DND-41 (cell line): ENCODE measurements at regions not wholly inside any gene's neighbourhood (a gene's known extent, or its start where the extent isn't known, plus 50 kb on each side); places are given as distances from the start of the nearest gene placed in this dataset.
"Not testable (repeated sequence)": the region's sequence is repeated elsewhere in the genome, so short reads cannot be mapped to it uniquely, and the experiment has no call there.

Experiments used
- ATAC-seq: fragments of 200-7000 bp; cut with Tn5 transposase; 3 replicates; pipeline ENCODE4 v1.9.1; 2021; ENCODE audit warnings: low read depth; ENCODE audit not compliant: insufficient read depth
- DNase-seq: peaks from one replicate; pipeline ENCODE4 v3.0.0-alpha.2; 2020
- H2AFZ ChIP-seq: 2 replicates; pipeline ENCODE4 v1.6.0; 2012; ENCODE audit warnings: low read depth, low read length
- H3K27ac ChIP-seq: 2 replicates; pipeline ENCODE4 v1.5.1; 2012; ENCODE audit warnings: low read length, inconsistent platforms
- H3K27me3 ChIP-seq: fragments of 200-600 bp; sonication (generic); 2 replicates; pipeline ENCODE4 v1.6.0; 2012; ENCODE audit warnings: low read length, mild to moderate bottlenecking, inconsistent platforms; ENCODE audit not compliant: insufficient read depth, poor library complexity
- H3K36me3 ChIP-seq: 2 replicates; pipeline ENCODE4 v1.5.1; 2012; ENCODE audit warnings: low read length, inconsistent platforms; ENCODE audit not compliant: insufficient read depth
- H3K4me1 ChIP-seq: 2 replicates; pipeline ENCODE4 v1.5.1; 2012; ENCODE audit warnings: mild to moderate bottlenecking, low read length; ENCODE audit not compliant: insufficient read depth
- H3K4me2 ChIP-seq: 2 replicates; pipeline ENCODE4 v1.6.0; 2012; ENCODE audit warnings: mild to moderate bottlenecking, moderate library complexity, low read length, inconsistent platforms; ENCODE audit not compliant: insufficient read depth
- H3K4me3 ChIP-seq, 2 experiments: fragments of 200-600 bp in 1 of 2; shearing (Covaris generic) in 1 of 2; 2 replicates each; pipeline ENCODE4 v1.5.1; 2012 to 2016; ENCODE audit warnings: inconsistent platforms in 2 of 2, low read length in 2 of 2, mild to moderate bottlenecking in 2 of 2, low read depth in 1 of 2, moderate library complexity in 1 of 2
- H3K79me2 ChIP-seq: 2 replicates; pipeline ENCODE4 v1.6.0; 2012; ENCODE audit warnings: low read length, inconsistent platforms; ENCODE audit not compliant: insufficient read depth
- H3K9ac ChIP-seq: 2 replicates; pipeline ENCODE4 v1.6.0; 2012; ENCODE audit warnings: low read depth, mild to moderate bottlenecking, inconsistent platforms, low read length, moderate library complexity
- H3K9me3 ChIP-seq: 2 replicates; pipeline ENCODE4 v1.5.1; 2012; ENCODE audit warnings: low read length, moderate library complexity, mild to moderate bottlenecking, inconsistent platforms; ENCODE audit not compliant: insufficient read depth, severe bottlenecking
- H4K20me1 ChIP-seq: 2 replicates; pipeline ENCODE4 v1.6.0; 2012; ENCODE audit warnings: low read length; ENCODE audit not compliant: insufficient read depth
- EZH2 ChIP-seq: IDR thresholded peaks from 3 replicates; pipeline ENCODE4 v1.6.1; 2012; ENCODE audit warnings: borderline replicate concordance, low read depth, mild to moderate bottlenecking, moderate library complexity, low read length, inconsistent platforms; ENCODE audit not compliant: severe bottlenecking
- TF ChIP-seq, protein P1 (sequence below): IDR thresholded peaks from 2 replicates; pipeline ENCODE4 v1.5.1; 2012; ENCODE audit warnings: borderline replicate concordance, low read length, moderate library complexity, mild to moderate bottlenecking; ENCODE audit not compliant: poor library complexity, severe bottlenecking; ENCODE audit errors: extremely low read depth

DNA sequence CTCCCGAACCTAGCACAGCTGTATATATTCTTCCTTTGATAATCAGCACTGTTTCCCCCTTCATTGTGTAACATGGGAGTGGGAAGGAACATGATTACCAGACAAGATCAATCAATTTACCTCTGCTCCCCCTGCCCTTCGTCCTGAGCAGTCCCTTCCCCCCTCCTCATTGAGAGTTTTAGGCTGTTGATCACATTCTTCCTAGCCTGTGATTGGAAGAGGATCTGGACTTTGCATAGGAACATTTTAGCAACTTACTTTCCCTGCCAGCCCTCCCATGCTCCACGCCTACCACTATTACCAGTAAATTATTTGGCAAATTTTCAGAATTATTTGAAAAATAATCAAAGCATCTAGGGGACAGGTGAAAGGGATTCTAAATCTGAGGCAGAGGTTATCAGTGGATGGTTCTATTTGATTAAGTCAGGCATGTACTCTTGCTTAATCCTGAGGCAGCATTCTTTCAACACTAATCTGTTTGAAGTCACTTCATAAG, 62.7 kb upstream of the ABCD3 start:
- ATAC-seq (no peak), DNase-seq (no peak)
- no peak overlapping the region for H3K4me2 ChIP-seq
- H2AFZ ChIP-seq, result no peak overlapping the region
- H3K36me3 ChIP-seq, result no peaks in the 10 kb centered on the region
- H3K4me1 ChIP-seq, result peaks cover 17% of the 10 kb centered on the region
- no peak overlapping the region for H3K9ac ChIP-seq
- no peaks in the 10 kb centered on the region for H3K27me3 ChIP-seq
- no peaks in the 10 kb centered on the region for H3K9me3 ChIP-seq
- TF ChIP-seq, protein P1, sequence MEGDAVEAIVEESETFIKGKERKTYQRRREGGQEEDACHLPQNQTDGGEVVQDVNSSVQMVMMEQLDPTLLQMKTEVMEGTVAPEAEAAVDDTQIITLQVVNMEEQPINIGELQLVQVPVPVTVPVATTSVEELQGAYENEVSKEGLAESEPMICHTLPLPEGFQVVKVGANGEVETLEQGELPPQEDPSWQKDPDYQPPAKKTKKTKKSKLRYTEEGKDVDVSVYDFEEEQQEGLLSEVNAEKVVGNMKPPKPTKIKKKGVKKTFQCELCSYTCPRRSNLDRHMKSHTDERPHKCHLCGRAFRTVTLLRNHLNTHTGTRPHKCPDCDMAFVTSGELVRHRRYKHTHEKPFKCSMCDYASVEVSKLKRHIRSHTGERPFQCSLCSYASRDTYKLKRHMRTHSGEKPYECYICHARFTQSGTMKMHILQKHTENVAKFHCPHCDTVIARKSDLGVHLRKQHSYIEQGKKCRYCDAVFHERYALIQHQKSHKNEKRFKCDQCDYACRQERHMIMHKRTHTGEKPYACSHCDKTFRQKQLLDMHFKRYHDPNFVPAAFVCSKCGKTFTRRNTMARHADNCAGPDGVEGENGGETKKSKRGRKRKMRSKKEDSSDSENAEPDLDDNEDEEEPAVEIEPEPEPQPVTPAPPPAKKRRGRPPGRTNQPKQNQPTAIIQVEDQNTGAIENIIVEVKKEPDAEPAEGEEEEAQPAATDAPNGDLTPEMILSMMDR, result no peak
- no peak for TF ChIP-seq EZH2
- no peaks in the 10 kb centered on the region for H3K79me2 ChIP-seq
- no peaks in the 10 kb centered on the region for H4K20me1 ChIP-seq
- no peak overlapping the region for H3K27ac ChIP-seq
- no peak overlapping the region for H3K4me3 ChIP-seq

DNA sequence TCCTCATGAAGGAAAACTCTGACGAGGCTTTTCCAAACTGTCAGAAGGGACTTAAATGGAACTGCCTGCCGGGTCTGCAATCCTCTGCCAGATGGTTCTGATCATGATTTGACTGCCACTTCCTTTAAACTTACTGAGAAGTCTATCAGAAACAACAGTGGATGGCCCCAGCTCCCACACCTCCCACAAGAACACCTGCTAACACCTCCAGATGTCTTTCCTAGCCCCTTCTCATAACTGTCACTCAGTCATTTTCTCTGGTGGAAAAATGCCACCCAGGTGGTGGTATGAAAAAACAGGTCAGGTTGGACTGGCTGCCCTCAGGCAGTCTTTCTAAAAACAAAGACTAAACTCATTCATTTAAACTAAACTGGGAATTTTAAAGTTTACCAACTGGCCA, 66.7 kb upstream of the ABCD3 start:
- Histone ChIP-seq H3K79me2 (no peaks in the 10 kb centered on the region), H3K36me3 (no peaks in the 10 kb centered on the region), H3K27ac (peak overlapping the region; percentile 41), H3K9ac (no peak overlapping the region), H3K4me2 (no peak overlapping the region), H4K20me1 (no peaks in the 10 kb centered on the region), H3K4me1 (peaks cover 17% of the 10 kb centered on the region), H3K27me3 (no peaks in the 10 kb centered on the region), H3K9me3 (no peaks in the 10 kb centered on the region), H3K4me3 (no peak overlapping the region), H2AFZ (no peak overlapping the region)
- DNase-seq (peak; percentile 47), ATAC-seq (peak; percentile 78)
- TF ChIP-seq EZH2, result no peak
- TF ChIP-seq, protein P1, result no peak

DNA sequence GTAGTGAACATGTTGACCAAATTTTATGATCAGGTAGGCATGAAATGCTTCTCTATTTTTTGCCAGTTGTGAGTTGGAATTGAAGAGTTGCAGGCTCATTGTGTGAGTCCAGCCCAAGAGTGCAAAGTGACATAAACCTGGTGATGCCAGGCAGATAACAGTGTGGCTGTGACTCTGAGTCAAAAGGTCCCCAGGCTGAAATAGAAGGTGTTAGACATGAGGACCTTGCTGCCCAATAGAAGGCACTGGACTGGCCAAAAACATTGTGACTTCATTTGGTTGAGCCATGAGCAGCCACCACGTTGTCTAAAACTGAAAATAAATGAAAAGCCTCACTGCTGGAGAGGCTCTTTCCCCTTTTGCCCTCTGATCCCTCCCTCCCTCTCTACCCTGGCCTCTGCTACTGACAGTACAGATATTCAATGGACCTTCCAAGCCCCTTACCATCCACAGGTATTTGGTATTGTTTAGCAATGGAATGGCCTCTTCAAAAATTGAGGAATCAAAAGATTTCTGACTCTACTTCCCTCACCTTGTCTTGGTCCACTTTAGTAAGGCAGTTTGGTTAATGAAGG, 67.8 kb upstream of the ABCD3 start:
- Histone ChIP-seq H3K4me1 (peaks cover 17% of the 10 kb centered on the region), H2AFZ (no peak overlapping the region), H3K27me3 (no peaks in the 10 kb centered on the region), H3K9me3 (no peaks in the 10 kb centered on the region), H3K4me3 (no peak overlapping the region), H3K9ac (no peak overlapping the region), H3K79me2 (no peaks in the 10 kb centered on the region), H3K4me2 (no peak overlapping the region), H3K27ac (no peak overlapping the region; the same call in 1 of the 2 replicates), H4K20me1 (no peaks in the 10 kb centered on the region), H3K36me3 (no peaks in the 10 kb centered on the region)
- ATAC-seq, result no peak
- no peak for DNase-seq
- TF ChIP-seq, protein P1, result no peak
- TF ChIP-seq EZH2, result no peak

DNA sequence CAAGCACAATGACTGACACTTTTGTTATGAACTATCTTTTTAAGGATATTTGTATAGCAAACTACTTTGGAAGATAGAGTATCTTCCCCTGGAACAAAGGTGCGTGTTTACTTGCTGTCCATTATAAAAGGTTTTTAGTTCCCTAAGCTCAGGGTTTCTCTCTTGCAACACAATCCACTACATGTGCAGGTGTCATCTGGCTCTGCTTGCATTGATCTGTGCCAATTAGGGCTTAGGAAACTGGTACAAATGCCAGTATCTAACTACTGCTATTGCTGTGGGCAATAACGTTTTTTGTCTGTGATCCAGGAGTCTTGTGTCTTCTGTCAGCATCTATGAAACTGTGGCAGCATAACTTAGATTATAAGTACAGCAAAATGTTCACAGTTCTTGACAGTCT, 68.3 kb upstream of the ABCD3 start:
- H2AFZ ChIP-seq, result no peak overlapping the region
- H3K27ac ChIP-seq, result no peak overlapping the region
- no peak overlapping the region for H3K4me2 ChIP-seq
- no peak for TF ChIP-seq EZH2
- TF ChIP-seq, protein P1, result no peak
- no peaks in the 10 kb centered on the region for H3K36me3 ChIP-seq
- no peak for ATAC-seq
- no peak overlapping the region for H3K4me3 ChIP-seq
- H3K9me3 ChIP-seq, result no peaks in the 10 kb centered on the region
- H3K27me3 ChIP-seq, result no peaks in the 10 kb centered on the region
- no peaks in the 10 kb centered on the region for H3K79me2 ChIP-seq
- H3K9ac ChIP-seq, result no peak overlapping the region
- H4K20me1 ChIP-seq, result no peaks in the 10 kb centered on the region
- H3K4me1 ChIP-seq, result peaks cover 17% of the 10 kb centered on the region
- DNase-seq, result no peak

DNA sequence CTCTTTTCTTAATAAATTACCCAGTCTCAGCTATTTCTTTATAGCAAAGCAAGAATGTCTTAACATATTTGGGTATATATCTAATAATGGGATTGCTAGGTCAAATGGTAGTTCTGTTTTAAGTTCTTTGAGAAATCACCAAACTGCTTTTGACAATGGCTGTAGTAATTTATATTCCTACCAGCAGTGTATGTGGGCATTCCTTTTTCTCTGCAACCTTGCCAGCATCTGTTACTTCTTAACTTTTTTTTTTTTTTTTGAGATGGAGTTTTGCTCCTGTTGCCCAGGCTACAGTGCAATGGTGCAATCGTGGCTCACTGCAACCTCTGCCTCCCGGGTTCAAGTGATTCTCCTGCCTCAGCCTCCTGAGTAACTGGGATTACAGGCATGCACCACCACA, 69.8 kb upstream of the ABCD3 start:
- H3K36me3 ChIP-seq, H3K4me3 ChIP-seq, H4K20me1 ChIP-seq, H2AFZ ChIP-seq, DNase-seq, H3K9ac ChIP-seq, ATAC-seq, H3K27ac ChIP-seq, H3K79me2 ChIP-seq, H3K9me3 ChIP-seq, H3K4me2 ChIP-seq, H3K27me3 ChIP-seq: not testable (repeated sequence)
- H3K4me1 ChIP-seq, result peaks cover 17% of the 10 kb centered on the region
